H1 (cell line): ENCODE measurements at regions not wholly inside any gene's neighbourhood (a gene's known extent, or its start where the extent isn't known, plus 50 kb on each side); places are given as distances from the start of the nearest gene placed in this dataset.

Experiments used
- CTCF ChIA-PET: fragments of 300-600 bp; sonication (Branson Sonifier 250); formaldehyde crosslinking; loops from one replicate; lab custom pipeline; 2021; ENCODE audit not compliant: partially characterized antibody; lab: Charles Lee
- POLR2A ChIA-PET: fragments of 300-600 bp; sonication (Branson Sonifier 250); formaldehyde crosslinking; loops from one replicate; lab custom pipeline; 2021; ENCODE audit warnings: inconsistent platforms; ENCODE audit not compliant: partially characterized antibody; lab: Charles Lee
- DNase-seq, 2 experiments: peaks; one replicate each; pipeline versions ENCODE4 v3.0.0 to v3.0.0-alpha.2; 2010 to 2022; ENCODE audit warnings: low spot score in 2 of 2, low read depth in 1 of 2, mixed read lengths in 1 of 2
- FAIRE-seq: peaks from 2 replicates; lab custom pipeline; 2011; peaks lifted over from hg19 to GRCh38; lab: Jason Lieb, UNC
- H2AFZ ChIP-seq: 2 replicates; pipeline ENCODE4 v1.8.1; 2012; ENCODE audit warnings: low read length, inconsistent platforms
- H2AK5ac ChIP-seq: 2 replicates; pipeline ENCODE4 v1.6.1; 2013; ENCODE audit warnings: low read depth, low read length
- H2BK120ac ChIP-seq: replicated peaks from 2 replicates; pipeline ENCODE3; 2013; ENCODE audit warnings: low read depth, low read length, inconsistent platforms
- H2BK12ac ChIP-seq: 2 replicates; pipeline ENCODE4 v1.6.1; 2013; ENCODE audit warnings: low read depth, low read length
- H2BK15ac ChIP-seq: 2 replicates; pipeline ENCODE4 v1.6.1; 2013; ENCODE audit warnings: low read length
- H2BK20ac ChIP-seq: 2 replicates; pipeline ENCODE4 v1.6.1; 2013; ENCODE audit warnings: low read length
- H2BK5ac ChIP-seq: 2 replicates; pipeline ENCODE4 v1.6.1; 2013; ENCODE audit warnings: low read depth, low read length
- H3K14ac ChIP-seq: 2 replicates; pipeline ENCODE4 v1.6.1; 2013; ENCODE audit warnings: inconsistent platforms; ENCODE audit not compliant: insufficient read length
- H3K18ac ChIP-seq: 2 replicates; pipeline ENCODE4 v1.6.1; 2013; ENCODE audit warnings: low read length; ENCODE audit errors: extremely low read depth
- H3K23ac ChIP-seq: 2 replicates; pipeline ENCODE4 v1.6.1; 2013; ENCODE audit warnings: inconsistent platforms; ENCODE audit not compliant: insufficient read length
- H3K23me2 ChIP-seq: 2 replicates; pipeline ENCODE4 v1.6.1; 2013; ENCODE audit warnings: low read depth, low read length
- H3K27ac ChIP-seq: 2 replicates; pipeline ENCODE4 v1.6.1; 2011; ENCODE audit warnings: low read depth, low read length, inconsistent platforms
- H3K27me3 ChIP-seq, 4 experiments: replicated peaks in 1 of 4; 1 replicate in 1 of 4; 2 replicates in 3 of 4; pipeline versions ENCODE4 v1.6.1 to v1.8.1; 2011 to 2013; ENCODE audit warnings: low read length in 3 of 4, mild to moderate bottlenecking in 3 of 4, inconsistent platforms in 2 of 4, mixed read lengths in 2 of 4, moderate library complexity in 1 of 4; ENCODE audit not compliant: control insufficient read depth in 3 of 4, insufficient read depth in 3 of 4; ENCODE audit errors: extremely low read depth in 1 of 4
- H3K36me3 ChIP-seq, 4 experiments: 2 replicates each; pipeline versions ENCODE4 v1.6.1 to v1.8.1; 2011 to 2013; ENCODE audit warnings: mild to moderate bottlenecking in 4 of 4, low read length in 3 of 4, moderate library complexity in 2 of 4, control low read depth in 1 of 4, inconsistent platforms in 1 of 4; ENCODE audit not compliant: insufficient read depth in 4 of 4, control insufficient read depth in 2 of 4
- H3K4ac ChIP-seq: replicated peaks from 2 replicates; pipeline ENCODE3; 2013; ENCODE audit warnings: low read length, low read depth, mixed read lengths, inconsistent platforms; ENCODE audit not compliant: insufficient read length
- H3K4me1 ChIP-seq, 4 experiments: replicated peaks in 1 of 4; 1 replicate in 1 of 4; 2 replicates in 3 of 4; pipeline versions ENCODE4 v1.6.1 to v1.8.1; 2011 to 2013; ENCODE audit warnings: low read length in 3 of 4, inconsistent platforms in 2 of 4, mixed read lengths in 1 of 4; ENCODE audit not compliant: insufficient read depth in 4 of 4, control insufficient read depth in 3 of 4
- H3K4me2 ChIP-seq, 2 experiments: 2 replicates each; pipeline versions ENCODE4 v1.6.1 to v1.8.1; 2011 to 2013; ENCODE audit warnings: low read depth in 2 of 2, low read length in 2 of 2, control low read depth in 1 of 2, inconsistent platforms in 1 of 2, mild to moderate bottlenecking in 1 of 2; ENCODE audit not compliant: insufficient read depth in 1 of 2
- H3K4me3 ChIP-seq, 4 experiments: fragments of 200-600, 300-600 bp in 1 of 4; sonication (generic), shearing (Covaris generic), sonication (Bioruptor Twin) in 1 of 4; 2 replicates each; pipeline versions ENCODE4 v1.5.1 to v1.8.1; 2011 to 2016; ENCODE audit warnings: low read length in 4 of 4, low read depth in 3 of 4, control low read depth in 2 of 4, inconsistent platforms in 2 of 4, mild to moderate bottlenecking in 2 of 4, mixed read lengths in 1 of 4, moderate library complexity in 1 of 4; ENCODE audit not compliant: insufficient read depth in 2 of 4; ENCODE audit errors: extremely low read depth in 1 of 4
- H3K56ac ChIP-seq: replicated peaks from 2 replicates; pipeline ENCODE3; 2013; ENCODE audit warnings: low read depth, mild to moderate bottlenecking, mixed read lengths, low read length, inconsistent platforms; ENCODE audit not compliant: insufficient read length
- H3K79me1 ChIP-seq: 2 replicates; pipeline ENCODE4 v1.6.1; 2013; ENCODE audit warnings: low read depth, low read length, control low read depth
- H3K79me2 ChIP-seq, 2 experiments: 2 replicates each; pipeline versions ENCODE4 v1.6.1 to v1.8.1; 2012 to 2013; ENCODE audit warnings: low read length in 2 of 2, mild to moderate bottlenecking in 2 of 2, inconsistent platforms in 1 of 2; ENCODE audit not compliant: insufficient read depth in 2 of 2, control insufficient read depth in 1 of 2
- H3K9ac ChIP-seq, 4 experiments: replicated peaks in 1 of 4; 1 replicate in 1 of 4; 2 replicates in 3 of 4; pipeline versions ENCODE4 v1.6.1 to v1.8.1; 2011 to 2013; ENCODE audit warnings: low read depth in 3 of 4, low read length in 3 of 4, control low read depth in 2 of 4, mild to moderate bottlenecking in 2 of 4, moderate library complexity in 2 of 4, inconsistent platforms in 1 of 4; ENCODE audit errors: extremely low read depth in 1 of 4
- H3K9me3 ChIP-seq, 2 experiments: 2 replicates each; pipeline versions ENCODE4 v1.6.1 to v1.8.1; 2012 to 2013; ENCODE audit warnings: mild to moderate bottlenecking in 2 of 2, moderate library complexity in 2 of 2, control low read depth in 1 of 2, inconsistent platforms in 1 of 2, low read depth in 1 of 2, low read length in 1 of 2, mixed read lengths in 1 of 2; ENCODE audit not compliant: insufficient read depth in 2 of 2
- H4K20me1 ChIP-seq, 2 experiments: replicated peaks in 1 of 2; 2 replicates each; pipeline versions ENCODE3 to v1.8.1; 2011 to 2013; ENCODE audit warnings: inconsistent platforms in 2 of 2, low read length in 2 of 2, mild to moderate bottlenecking in 1 of 2; ENCODE audit not compliant: insufficient read depth in 2 of 2, control insufficient read depth in 1 of 2
- H4K5ac ChIP-seq: 2 replicates; pipeline ENCODE4 v1.6.1; 2013; ENCODE audit warnings: low read length, low read depth, mixed read lengths, inconsistent platforms; ENCODE audit not compliant: insufficient read length
- H4K8ac ChIP-seq: 2 replicates; pipeline ENCODE4 v1.8.0; 2013; ENCODE audit warnings: mild to moderate bottlenecking, moderate library complexity, low read length, inconsistent platforms; ENCODE audit not compliant: insufficient read depth; ENCODE audit errors: extremely low read depth
- H4K91ac ChIP-seq: replicated peaks from 2 replicates; pipeline ENCODE3; 2013; ENCODE audit warnings: low read length, mixed read lengths, inconsistent platforms; ENCODE audit not compliant: insufficient read length
- ASH2L ChIP-seq: fragments of 200-600, 300-600 bp; sonication (generic); IDR thresholded peaks from one replicate; pipeline ENCODE4 v1.7.1; 2017; ENCODE audit warnings: low read length
- CBX5 ChIP-seq: fragments of 300-800, 300-1000 bp; sonication (generic); IDR thresholded peaks from 2 replicates; pipeline ENCODE4 v1.7.1; 2016; ENCODE audit warnings: antibody characterized with exemption, low read length, low read depth
- CREB1 ChIP-seq: IDR thresholded peaks from 2 replicates; pipeline ENCODE4 v1.6.1; 2012; ENCODE audit warnings: inconsistent platforms
- EZH2 ChIP-seq: fragments of 200-600 bp; sonication (generic); IDR thresholded peaks from 2 replicates; pipeline ENCODE4 v1.7.1; 2012; ENCODE audit warnings: low read depth, mild to moderate bottlenecking, moderate library complexity, low read length, inconsistent platforms; ENCODE audit not compliant: severe bottlenecking
- JUND ChIP-seq: IDR thresholded peaks from 2 replicates; pipeline ENCODE4 v1.6.1; 2011; ENCODE audit warnings: mild to moderate bottlenecking, improper control_type of control experiment, low read length
- PHF8 ChIP-seq: fragments of 200-600 bp; sonication (generic); conservative IDR thresholded peaks from 2 replicates; pipeline ENCODE4 v1.7.1; 2012; ENCODE audit warnings: low read depth, mild to moderate bottlenecking, inconsistent platforms, low read length, moderate library complexity
- RXRA ChIP-seq: IDR thresholded peaks from 2 replicates; pipeline ENCODE4 v1.6.1; 2011; ENCODE audit warnings: low read depth, mild to moderate bottlenecking, low read length, moderate library complexity; ENCODE audit not compliant: insufficient read depth
- SIX5 ChIP-seq: IDR thresholded peaks from 2 replicates; pipeline ENCODE4 v1.6.1; 2011; ENCODE audit warnings: mild to moderate bottlenecking, low read depth, low read length
- SP4 ChIP-seq: IDR thresholded peaks from 2 replicates; pipeline ENCODE4 v1.6.1; 2012; ENCODE audit warnings: low read length, inconsistent platforms
- WGBS, 2 experiments: shearing (Covaris generic) in 1 of 2; methylation state at CpG; one replicate each; pipeline versions ENCODE4 v1.1.6 to v1.1.7; 2013 to 2015; ENCODE audit warnings: low lambda C conversion rate in 2 of 2, mixed read lengths in 2 of 2, inconsistent platforms in 1 of 2, low coverage in 1 of 2, missing lambda C conversion rate in 1 of 2; ENCODE audit not compliant: insufficient replicate concordance in 2 of 2, insufficient coverage in 1 of 2, insufficient read length in 1 of 2; ENCODE audit errors: extremely low coverage in 1 of 2, missing lambda C conversion rate in 1 of 2; 5-methylcytosine and 5-hydroxymethylcytosine counted together

DNA sequence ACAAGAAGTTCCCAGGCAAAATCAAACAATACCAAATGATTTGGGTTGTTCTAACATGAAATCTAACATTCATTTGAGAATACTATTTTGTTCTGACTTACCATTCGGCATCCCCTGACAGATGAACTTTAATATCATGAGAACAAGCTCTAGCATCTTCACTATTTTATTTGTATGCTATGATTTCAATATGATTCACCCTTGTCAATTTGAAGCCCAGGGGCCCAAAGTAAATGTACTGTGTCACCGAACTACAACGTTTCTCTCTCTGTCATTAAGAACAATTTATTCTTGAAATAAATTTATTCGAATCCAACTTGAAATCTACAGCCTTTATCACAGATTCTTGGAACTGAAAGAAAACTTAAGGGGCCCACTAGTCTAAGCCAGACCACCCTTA lies 146.2 kb upstream of the RASSF8 start:
- Histone ChIP-seq H4K20me1 (no peaks in the 10 kb centered on the region), H4K5ac (no peak overlapping the region), H3K56ac (no peak overlapping the region), H4K8ac (no peak overlapping the region), H3K9ac (no peak overlapping the region), H2BK5ac (no peak overlapping the region), H3K4me3 (no peak overlapping the region), H3K14ac (no peak overlapping the region), H3K18ac (no peak overlapping the region), H3K79me1 (no peaks in the 10 kb centered on the region), H3K23me2 (no peaks in the 10 kb centered on the region), H3K9me3 (no peaks in the 10 kb centered on the region), H3K4me2 (no peak overlapping the region), H2BK20ac (no peak overlapping the region), H2BK120ac (no peak overlapping the region), H3K4me1 (no peaks in the 10 kb centered on the region), H3K27ac (no peak overlapping the region), H4K91ac (no peak overlapping the region), H3K23ac (no peak overlapping the region), H2BK12ac (no peak overlapping the region), H2AK5ac (no peak overlapping the region), H2AFZ (no peak overlapping the region; the same call in 1 of the 2 replicates), H2BK15ac (no peak overlapping the region), H3K27me3 (no peaks in the 10 kb centered on the region), H3K79me2 (no peaks in the 10 kb centered on the region), H3K4ac (no peak overlapping the region), H3K36me3 (no peaks in the 10 kb centered on the region)
- 90% methylated on average over 4 of the region's 4 CpGs; no CpG with 5 or more reads in 1 of the 2 experiments for WGBS, 2 experiments
- no peak for FAIRE-seq
- DNase-seq = no peak
- TF ChIP-seq SIX5 (no peak), EZH2 (no peak), RXRA (no peak), JUND (no peak), CBX5 (no peak), CREB1 (no peak), PHF8 (no peak), SP4 (no peak), ASH2L (no peak)
- ChIA-PET CTCF (no interaction called here), POLR2A (no interaction called here)
